ENCODE measurements at regions not wholly inside any gene's neighbourhood (a gene's known extent, or its start where the extent isn't known, plus 50 kb on each side); places are given as distances from the start of the nearest gene placed in this dataset.
A peak's percentile ranks its signal among the peaks of the same experiment; 100 is the strongest.

DNA sequence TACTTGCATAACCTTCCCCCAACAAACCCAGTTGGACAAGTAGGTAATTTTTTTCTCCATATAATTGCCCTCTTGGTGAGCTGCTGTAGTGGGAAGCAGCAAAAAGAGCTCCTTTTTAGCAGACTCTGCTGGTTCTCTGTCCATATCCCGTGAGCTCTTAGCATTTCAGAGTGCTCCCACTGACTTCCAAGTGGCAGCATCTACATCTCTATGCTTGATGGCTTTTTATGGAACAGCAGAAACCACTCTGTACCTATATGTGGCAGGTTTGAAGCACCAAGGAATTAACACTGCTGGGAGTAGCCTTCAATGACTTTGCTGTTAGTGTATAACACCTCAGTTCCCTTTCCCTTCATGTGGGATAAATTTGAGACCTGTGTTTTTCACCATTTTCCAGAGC, 168.4 kb upstream of the NHS start:
- TF ChIP-seq CTCF (conservative IDR thresholded peaks at IDR 0.05; ENCODE audit: control insufficient read depth, insufficient read depth, low read depth, low read length): no peak
- no peak for DNase-seq (ENCODE audit: low read depth)

DNA sequence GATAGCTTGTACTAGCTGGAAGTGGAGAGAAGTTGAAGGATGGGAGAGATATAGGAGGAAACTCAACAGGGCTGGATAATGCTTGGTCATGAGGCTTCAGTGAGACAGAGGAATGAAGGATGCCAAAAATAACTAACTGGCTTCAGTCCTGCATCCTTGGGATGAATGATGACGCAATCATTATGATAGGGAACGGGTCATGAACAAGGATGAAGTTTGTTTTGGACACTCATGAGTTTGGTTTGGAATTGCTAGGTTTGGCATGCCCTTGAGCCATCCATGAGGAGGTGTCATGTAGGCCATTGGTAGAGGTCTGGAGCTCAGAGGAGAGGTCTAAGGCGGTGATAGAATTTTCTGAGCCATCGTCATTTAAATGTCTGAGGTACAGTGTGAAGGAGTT, 160.0 kb upstream of the NHS start:
- peak; percentile 38 for DNase-seq (ENCODE audit: low read depth)
- TF ChIP-seq CTCF (conservative IDR thresholded peaks at IDR 0.05; ENCODE audit: control insufficient read depth, insufficient read depth, low read depth, low read length): no peak
- no peak overlapping the region for H3K4me3 ChIP-seq (ENCODE audit: control insufficient read depth, low read depth, low read length)

More for the DNA sequence above, 168.4 kb upstream of the NHS start:
- H3K4me3 ChIP-seq (ENCODE audit: control insufficient read depth, low read depth, low read length): no peak overlapping the region

DNA sequence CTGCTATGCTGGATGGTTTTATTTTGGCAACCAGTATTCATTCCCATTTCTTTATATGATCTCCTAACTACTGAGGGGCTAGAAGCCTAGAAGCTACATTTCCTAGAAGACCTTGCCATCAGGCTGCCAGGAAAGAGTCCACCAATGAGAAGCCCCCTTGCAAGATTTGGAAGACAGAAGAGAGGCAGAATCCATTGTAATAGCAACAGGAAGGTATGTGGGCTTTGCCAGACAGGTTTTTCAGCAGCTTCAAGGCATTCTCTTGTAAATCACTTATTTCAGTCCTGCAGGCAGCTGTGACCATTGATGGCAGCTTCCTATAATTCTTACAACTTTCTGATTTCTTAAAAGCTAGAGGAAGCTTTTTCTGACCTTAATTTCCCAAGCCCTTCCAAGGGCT, 148.3 kb upstream of the NHS start:
- no peak for TF ChIP-seq CTCF (conservative IDR thresholded peaks at IDR 0.05; ENCODE audit: control insufficient read depth, insufficient read depth, low read depth, low read length)
- no peak overlapping the region for H3K4me3 ChIP-seq (ENCODE audit: control insufficient read depth, low read depth, low read length)
- DNase-seq (ENCODE audit: low read depth): no peak

DNA sequence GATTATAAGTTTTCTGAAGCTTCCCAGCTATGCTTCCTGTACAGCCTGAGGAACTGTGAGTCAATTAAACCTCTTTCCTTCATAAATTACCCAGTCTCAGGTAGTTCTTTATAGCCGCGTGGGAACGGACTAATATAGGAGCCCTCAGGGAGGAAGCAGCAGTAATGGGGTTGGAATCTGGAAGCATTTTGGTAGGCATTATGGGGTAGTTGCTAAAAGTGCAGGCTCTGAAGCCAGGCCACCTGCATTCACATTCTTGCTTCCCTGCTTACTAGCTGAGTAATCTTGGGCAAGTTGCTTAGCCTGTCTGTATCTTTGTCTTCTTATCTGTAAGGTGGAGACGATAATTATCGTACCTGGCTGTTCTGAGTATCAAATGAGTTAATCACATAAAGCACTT, 137.9 kb upstream of the NHS start:
- no peak overlapping the region for H3K4me3 ChIP-seq (ENCODE audit: control insufficient read depth, low read depth, low read length)
- no peak for DNase-seq (ENCODE audit: low read depth)
- TF ChIP-seq CTCF (conservative IDR thresholded peaks at IDR 0.05; ENCODE audit: control insufficient read depth, insufficient read depth, low read depth, low read length): no peak

- no peak overlapping the region for H3K4me3 ChIP-seq (ENCODE audit: control insufficient read depth, low read depth, low read length)
- TF ChIP-seq CTCF (conservative IDR thresholded peaks at IDR 0.05; ENCODE audit: control insufficient read depth, insufficient read depth, low read depth, low read length): peak; percentile 82
- DNase-seq (ENCODE audit: low read depth): peak; percentile 61
Observed at GRCh38 chrX:17242470-17242869, 132.5 kb upstream of the NHS start.

DNA sequence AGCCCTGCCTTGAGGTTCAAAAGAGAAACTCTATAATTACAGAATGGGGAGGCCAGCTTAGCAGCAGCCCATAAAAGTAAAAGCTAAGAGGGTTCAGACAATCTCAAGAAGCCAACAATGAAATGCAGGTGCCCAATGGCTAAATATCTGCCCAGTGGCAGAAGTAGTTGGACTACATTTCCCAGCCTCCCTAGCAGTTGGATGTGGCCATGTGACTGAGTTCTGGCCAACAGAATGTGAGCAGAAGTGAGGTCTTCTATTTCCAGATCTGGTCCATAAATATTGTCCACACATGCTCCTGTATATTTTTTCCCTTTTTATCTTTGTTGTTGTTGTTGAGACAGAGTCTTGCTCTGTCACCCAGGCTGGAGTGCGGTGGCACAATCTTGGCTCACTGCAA, 127.9 kb upstream of the NHS start:
- no peak for DNase-seq (ENCODE audit: low read depth)
- no peak for TF ChIP-seq CTCF (conservative IDR thresholded peaks at IDR 0.05; ENCODE audit: control insufficient read depth, insufficient read depth, low read depth, low read length)
- H3K4me3 ChIP-seq (ENCODE audit: control insufficient read depth, low read depth, low read length): no peak overlapping the region

DNA sequence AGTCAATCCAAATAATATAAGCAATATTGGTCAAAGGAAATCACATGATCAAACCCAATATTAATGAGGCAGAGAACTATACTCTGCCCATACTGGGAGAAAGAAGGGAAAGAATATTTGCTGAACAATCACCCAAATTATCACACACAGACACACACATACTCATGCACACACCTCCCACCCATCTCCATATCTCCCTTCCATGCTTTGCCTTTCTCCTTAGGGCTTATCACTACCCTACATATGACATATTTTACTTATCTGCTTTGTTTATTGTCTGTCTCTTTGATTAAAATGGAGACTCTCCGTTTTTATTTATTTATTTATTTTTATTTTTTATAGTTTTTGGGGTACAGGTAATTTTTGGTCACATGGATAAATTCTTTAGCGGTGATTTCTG, 112.9 kb upstream of the NHS start:
- no peak for TF ChIP-seq CTCF (conservative IDR thresholded peaks at IDR 0.05; ENCODE audit: control insufficient read depth, insufficient read depth, low read depth, low read length)
- H3K4me3 ChIP-seq (ENCODE audit: control insufficient read depth, low read depth, low read length): no peak overlapping the region
- no peak for DNase-seq (ENCODE audit: low read depth)
